ENCODE measurements at regions not wholly inside any gene's neighbourhood (a gene's known extent, or its start where the extent isn't known, plus 50 kb on each side); places are given as distances from the start of the nearest gene placed in this dataset.

- DNase-seq = no peak
Observed at GRCh38 chr12:30874455-30875321, 51.9 kb upstream of the TSPAN11 start.

GRCh38 chr12:30870491-30871265 lies 55.9 kb upstream of the TSPAN11 start:
- DNase-seq = no peak

DNA sequence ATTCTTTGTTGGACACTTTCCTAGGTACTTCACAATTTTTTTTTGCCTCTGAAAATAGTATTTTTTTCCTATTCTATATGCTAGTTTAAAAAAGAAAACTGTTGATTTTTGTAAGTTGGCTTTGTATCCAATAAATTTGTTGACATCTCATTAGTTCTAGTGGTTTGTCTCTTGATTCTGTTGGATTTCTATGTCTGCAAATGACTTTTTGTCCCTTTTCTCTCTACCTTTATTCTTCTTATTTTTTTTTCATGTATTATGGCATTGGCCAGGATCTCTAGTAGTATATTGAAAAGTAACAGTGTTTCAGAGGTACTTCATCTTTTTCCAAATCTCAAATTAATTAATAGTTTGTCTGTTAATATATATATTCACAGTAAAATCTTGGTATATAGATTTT lies 59.1 kb upstream of the TSPAN11 start:
- DNase-seq = no peak

DNA sequence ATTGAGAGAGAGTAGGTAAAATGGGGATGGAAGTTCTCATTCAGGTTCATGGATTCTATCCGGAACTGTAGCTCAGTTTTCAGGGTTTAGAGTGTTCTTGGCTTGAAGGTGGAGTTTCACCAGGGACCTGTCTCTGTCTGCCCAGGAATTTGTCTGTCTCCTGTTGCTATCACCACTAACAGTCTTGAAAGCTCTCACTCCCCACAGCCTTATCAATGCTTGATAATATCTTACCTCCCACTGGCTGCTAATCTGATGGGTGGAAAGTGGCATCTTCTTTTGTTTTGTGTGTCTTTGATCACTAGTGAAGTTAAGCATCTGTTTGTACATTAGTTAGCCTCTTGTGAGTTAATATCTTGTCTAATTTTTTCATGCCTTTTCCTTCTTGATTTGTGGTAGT lies 60.3 kb upstream of the TSPAN11 start:
- DNase-seq = no peak

DNA sequence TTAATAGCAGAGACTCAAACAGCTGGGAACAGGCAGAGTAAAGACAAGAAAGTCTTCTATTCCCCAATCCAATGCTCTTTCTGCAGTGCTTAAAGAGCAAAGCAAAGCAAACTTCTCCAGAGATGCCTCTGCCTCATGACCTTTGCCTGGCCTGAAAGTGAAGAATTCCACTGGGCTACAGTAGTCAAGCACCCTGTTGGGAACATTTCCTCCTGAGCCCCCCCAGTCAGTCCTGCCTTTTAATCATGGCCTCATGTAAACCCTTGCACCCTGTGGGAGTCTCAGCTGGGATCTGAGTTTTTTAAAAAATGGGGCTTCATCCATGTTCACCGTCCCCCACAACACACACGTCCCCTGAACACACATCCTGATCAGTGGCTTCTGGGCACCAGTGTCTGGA lies 62.7 kb upstream of the TSPAN11 start:
- DNase-seq = no peak

- peak; percentile 46 for DNase-seq
Observed at GRCh38 chr12:30862486-30862885, 64.1 kb upstream of the TSPAN11 start.

GRCh38 chr12:30859226-30859625 lies 67.3 kb upstream of the TSPAN11 start:
- DNase-seq = no peak

DNA sequence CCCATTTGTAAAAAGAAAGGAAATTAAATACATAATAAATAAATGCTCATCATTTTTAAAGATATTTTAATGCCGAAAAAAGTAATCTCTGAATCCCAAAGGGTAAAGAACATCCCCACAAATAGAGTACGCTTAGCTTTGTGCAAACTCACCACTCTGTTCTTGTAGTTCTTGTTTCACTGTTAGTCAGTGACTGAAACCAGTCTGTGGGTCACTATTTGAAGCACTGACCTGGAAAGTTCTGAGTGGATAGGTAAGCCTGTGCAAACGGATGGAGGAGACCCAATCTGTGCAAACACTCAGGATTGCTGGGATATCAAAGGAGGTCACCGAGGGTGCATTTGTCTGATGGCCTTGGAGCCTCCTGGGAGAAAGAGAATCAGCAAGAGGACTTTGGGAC lies 68.1 kb upstream of the TSPAN11 start:
- DNase-seq = no peak

DNA sequence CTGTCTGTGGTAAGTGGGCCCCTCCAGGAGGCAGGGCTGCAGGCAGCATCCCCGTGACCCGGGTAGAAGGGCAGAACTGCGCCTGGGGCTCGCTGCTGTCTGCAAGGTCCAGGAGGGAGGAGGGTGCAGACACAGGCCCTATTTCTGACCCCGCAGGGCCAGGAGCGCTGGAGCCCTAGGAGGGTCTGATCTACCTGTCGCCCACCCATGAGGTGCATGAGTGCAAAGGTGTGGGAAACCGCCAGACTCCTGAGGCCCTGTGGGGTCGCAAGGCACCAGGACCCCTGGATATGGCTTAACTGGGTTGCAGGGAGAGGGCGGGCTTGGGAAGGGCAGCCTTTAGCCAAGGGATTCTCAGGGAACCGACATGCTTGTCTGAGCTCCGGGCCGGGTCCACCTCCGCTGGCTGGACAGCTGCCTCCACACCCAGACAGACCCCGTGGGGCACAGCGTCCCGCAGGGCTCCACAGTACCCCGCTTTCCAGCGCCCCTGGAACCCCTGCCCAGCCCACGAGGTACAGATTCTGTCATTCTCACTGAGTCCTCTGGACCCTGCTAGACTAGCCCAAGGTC lies 72.9 kb upstream of the TSPAN11 start:
- no peak for DNase-seq

- no peak for DNase-seq
Observed at GRCh38 chr12:30850684-30851083, 75.9 kb upstream of the TSPAN11 start.

- peak; percentile 59 for DNase-seq
Observed at GRCh38 chr12:30847259-30847658, 79.3 kb upstream of the TSPAN11 start.

DNA sequence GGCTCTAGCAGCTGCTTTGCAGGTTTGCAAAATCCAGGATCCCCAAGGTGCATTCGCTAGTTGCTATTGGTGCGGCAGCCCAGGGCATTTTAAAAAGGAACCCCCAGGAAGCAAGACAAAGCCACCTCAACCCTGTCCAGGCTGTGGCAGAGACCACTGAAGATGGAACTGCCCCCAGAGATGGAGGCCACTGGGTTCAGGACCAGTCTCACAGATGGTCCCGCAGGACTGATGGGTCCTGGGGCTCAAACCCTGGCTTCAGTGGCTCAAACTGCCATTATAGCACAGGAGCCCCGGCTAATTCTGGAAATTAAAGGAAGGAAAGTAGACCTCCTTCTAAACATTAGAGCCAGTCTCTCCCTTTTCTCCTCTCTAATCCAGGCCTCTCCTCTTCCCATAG lies 79.8 kb upstream of the TSPAN11 start:
- no peak for DNase-seq

DNA sequence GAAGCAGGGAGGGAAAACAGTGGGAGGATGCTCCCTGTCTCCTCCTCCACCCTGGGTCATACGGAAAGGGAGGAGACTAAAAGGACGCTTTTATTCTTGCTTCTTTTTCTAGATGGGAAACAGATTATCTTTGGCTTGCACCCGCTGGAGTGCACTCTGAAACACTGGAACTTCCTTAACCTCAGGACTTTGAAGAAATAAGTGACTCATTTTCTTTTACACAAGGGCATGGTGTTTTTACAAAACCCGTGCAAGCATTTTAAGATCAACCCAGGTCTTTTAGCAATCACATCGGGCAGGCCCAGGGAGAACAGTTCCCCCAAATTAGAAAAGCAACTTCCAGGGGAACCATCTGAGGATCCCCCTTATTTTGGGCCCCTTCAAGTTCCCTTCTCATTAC lies 80.9 kb upstream of the TSPAN11 start:
- no peak for DNase-seq

GRCh38 chr12:30843211-30843610 lies 83.3 kb upstream of the TSPAN11 start:
- DNase-seq = no peak

DNA sequence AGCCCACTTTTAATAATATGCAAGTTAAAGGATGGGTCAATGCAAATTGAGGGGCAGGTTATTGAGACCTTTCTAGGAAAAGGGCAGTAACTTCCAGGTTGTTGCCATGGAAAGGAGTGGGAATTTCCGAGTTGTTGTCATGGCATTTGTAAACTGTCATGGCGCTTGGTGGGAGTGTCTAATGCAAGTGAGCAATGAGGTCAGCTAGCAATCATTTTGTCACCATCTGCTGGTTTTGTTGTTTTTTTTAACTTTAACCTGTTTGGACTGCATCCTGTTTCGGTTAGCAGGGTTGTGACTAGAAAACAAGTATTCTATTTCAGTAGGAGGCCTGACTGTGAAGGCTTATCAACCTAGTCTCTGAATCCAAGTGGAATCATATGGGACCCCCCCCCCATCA lies 85.8 kb upstream of the TSPAN11 start:
- DNase-seq = no peak

- DNase-seq = no peak
Observed at GRCh38 chr12:30839643-30840220, 85.0 kb upstream of the CAPRIN2 start.

- DNase-seq = no peak
Observed at GRCh38 chr12:30837595-30837994, 82.8 kb upstream of the CAPRIN2 start.

- DNase-seq = no peak
Observed at GRCh38 chr12:30836656-30837445, 82.1 kb upstream of the CAPRIN2 start.

DNA sequence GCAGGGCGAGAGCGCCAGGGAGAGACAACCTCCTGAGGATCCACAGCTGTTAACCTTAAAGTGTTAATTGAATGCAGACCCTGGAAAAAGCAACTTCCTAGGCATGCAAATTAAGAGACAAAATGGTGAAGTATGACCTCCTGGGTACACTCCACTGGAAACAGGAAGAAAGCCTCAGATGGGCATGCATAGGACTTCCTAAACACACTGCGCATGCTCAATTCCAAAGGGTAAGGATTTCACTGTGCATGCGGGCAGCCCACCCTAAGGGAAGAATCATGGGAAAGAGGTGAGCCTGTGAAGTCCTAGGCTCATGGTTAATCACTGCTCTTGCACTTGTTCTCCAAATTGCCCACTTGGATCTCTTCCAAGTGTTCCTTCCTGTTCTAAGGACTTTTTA lies 80.5 kb upstream of the CAPRIN2 start:
- no peak for DNase-seq

- DNase-seq = no peak
Observed at GRCh38 chr12:30830751-30831150, 76.0 kb upstream of the CAPRIN2 start.

GRCh38 chr12:30829876-30830275 lies 75.1 kb upstream of the CAPRIN2 start:
- no peak for DNase-seq

DNA sequence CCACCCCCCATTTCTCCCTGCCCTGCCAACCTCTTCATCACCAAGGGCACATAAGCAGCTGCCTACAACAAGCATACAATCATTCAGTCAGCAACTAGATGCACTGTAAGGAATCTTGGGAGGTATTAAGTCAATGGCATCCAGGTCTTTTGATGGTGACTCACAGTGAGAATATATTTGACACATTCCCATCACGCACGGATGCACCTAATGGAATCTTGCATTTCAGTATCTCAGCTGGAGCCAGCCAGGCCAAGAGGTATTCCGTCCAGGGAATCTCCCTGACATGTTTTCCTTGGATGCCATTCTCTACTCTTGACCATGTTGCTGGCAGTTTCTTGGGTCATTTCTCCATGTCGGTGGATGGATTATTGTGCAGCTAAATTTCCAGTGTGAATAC lies 73.9 kb upstream of the CAPRIN2 start:
- DNase-seq = no peak
